Hepatocyte (in vitro differentiated cells): ENCODE measurements at regions not wholly inside any gene's neighbourhood (a gene's known extent, or its start where the extent isn't known, plus 50 kb on each side); places are given as distances from the start of the nearest gene placed in this dataset.

Experiments used
- DNase-seq: peaks from one replicate; pipeline ENCODE4 v3.0.0-alpha.2; 2016; ENCODE audit warnings: low spot score
- H2AFZ ChIP-seq: fragments of 200-600 bp; sonication (generic); 2 replicates; pipeline ENCODE4 v1.6.0; 2016; ENCODE audit warnings: antibody characterized with exemption, mild to moderate bottlenecking
- H3K27ac ChIP-seq: fragments of 200-600 bp; sonication (generic); 2 replicates; pipeline ENCODE4 v1.5.1; 2016; ENCODE audit warnings: mild to moderate bottlenecking
- H3K27me3 ChIP-seq: fragments of 200-600 bp; sonication (generic); 2 replicates; pipeline ENCODE4 v1.6.1; 2016
- H3K36me3 ChIP-seq: fragments of 200-600 bp; sonication (generic); replicated peaks from 2 replicates; pipeline ENCODE4 v1.5.1; 2016; ENCODE audit warnings: low read depth; ENCODE audit not compliant: insufficient read depth
- H3K4me1 ChIP-seq: fragments of 200-600 bp; sonication (generic); 2 replicates; pipeline ENCODE4 v1.5.1; 2016; ENCODE audit warnings: mild to moderate bottlenecking, moderate library complexity; ENCODE audit not compliant: insufficient read depth
- H3K4me2 ChIP-seq: fragments of 200-600 bp; sonication (generic); 2 replicates; pipeline ENCODE4 v1.6.0; 2016
- H3K4me3 ChIP-seq: fragments of 200-600 bp; sonication (generic); 2 replicates; pipeline ENCODE4 v1.5.1; 2016; ENCODE audit warnings: mild to moderate bottlenecking
- H3K79me2 ChIP-seq: fragments of 200-600 bp; sonication (generic); 2 replicates; pipeline ENCODE4 v1.6.0; 2017; ENCODE audit warnings: mild to moderate bottlenecking
- H3K9me2 ChIP-seq: fragments of 200-600 bp; sonication (generic); replicated peaks from 2 replicates; pipeline ENCODE4 v1.6.0; 2017; ENCODE audit warnings: mild to moderate bottlenecking; ENCODE audit not compliant: insufficient read depth
- H3K9me3 ChIP-seq: fragments of 200-600 bp; sonication (generic); 2 replicates; pipeline ENCODE4 v1.5.1; 2016; ENCODE audit warnings: low read depth, mild to moderate bottlenecking
- H4K20me1 ChIP-seq: fragments of 200-600 bp; sonication (generic); 2 replicates; pipeline ENCODE4 v1.6.0; 2016; ENCODE audit warnings: mild to moderate bottlenecking; ENCODE audit not compliant: insufficient read depth, poor library complexity, severe bottlenecking
- CTCF ChIP-seq: fragments of 200-600 bp; sonication (generic); IDR thresholded peaks from 2 replicates; pipeline ENCODE4 v1.5.1; 2016; ENCODE audit warnings: antibody characterized with exemption, mild to moderate bottlenecking; ENCODE audit not compliant: poor library complexity
- EZH2 ChIP-seq: fragments of 200-600 bp; sonication (generic); IDR thresholded peaks from 2 replicates; pipeline ENCODE4 v1.6.1; 2016; ENCODE audit warnings: antibody characterized with exemption, mild to moderate bottlenecking, borderline replicate concordance
- EZH2phosphoT487 ChIP-seq: fragments of 200-600 bp; sonication (generic); IDR thresholded peaks from one replicate; pipeline ENCODE4 v1.6.1; 2018; ENCODE audit warnings: antibody characterized with exemption, mild to moderate bottlenecking, low read depth, moderate library complexity; ENCODE audit not compliant: unreplicated experiment, severe bottlenecking
- WGBS: methylation state at CpG from one replicate; pipeline ENCODE4 v1.1.6; 2016; ENCODE audit warnings: low lambda C conversion rate; ENCODE audit errors: missing lambda C conversion rate; 5-methylcytosine and 5-hydroxymethylcytosine counted together

DNA sequence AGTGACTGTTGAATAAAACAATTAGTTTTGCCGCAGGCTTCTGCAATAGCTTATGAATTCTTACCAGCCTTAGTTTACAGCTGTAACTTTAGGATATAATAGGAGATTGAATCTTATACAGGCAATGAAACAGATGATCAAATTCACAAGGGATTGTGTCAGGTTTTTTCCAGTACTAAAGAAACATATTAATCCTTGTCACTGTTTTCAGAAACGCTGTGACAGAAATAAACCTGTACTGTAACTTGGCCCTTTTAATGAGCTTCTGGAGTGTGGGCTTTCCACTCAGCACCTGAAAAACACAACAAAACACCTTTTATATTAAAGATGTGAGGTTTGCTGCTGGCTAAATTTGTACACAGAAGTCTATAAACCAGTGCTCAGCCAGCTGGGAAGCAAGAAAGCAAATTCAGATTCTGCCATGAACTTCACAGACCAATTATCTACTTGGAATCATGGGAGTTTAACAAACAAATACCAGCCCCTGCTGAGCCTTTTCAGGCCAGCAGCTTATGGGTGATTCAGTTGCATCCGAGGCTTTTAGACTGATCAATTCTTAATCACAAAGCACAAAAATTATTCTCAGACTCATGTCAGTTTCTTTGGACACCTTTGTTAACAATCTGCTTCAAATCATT lies 109.5 kb downstream of the FOXG1 start:
- TF ChIP-seq EZH2: no peak
- TF ChIP-seq CTCF: no peak
- no peak for TF ChIP-seq EZH2phosphoT487
- H4K20me1 ChIP-seq: no peaks in the 10 kb centered on the region
- H3K9me2 ChIP-seq: no peaks in the 10 kb centered on the region
- H3K36me3 ChIP-seq: no peaks in the 10 kb centered on the region
- DNase-seq: no peak
- H3K27me3 ChIP-seq: no peaks in the 10 kb centered on the region
- H3K4me2 ChIP-seq: no peak overlapping the region
- H3K4me3 ChIP-seq: no peak overlapping the region
- H3K9me3 ChIP-seq: no peaks in the 10 kb centered on the region
- 55% methylated on average over 3 of the region's 3 CpGs for WGBS
- no peaks in the 10 kb centered on the region for H3K4me1 ChIP-seq
- H3K27ac ChIP-seq: no peak overlapping the region
- H3K79me2 ChIP-seq: no peaks in the 10 kb centered on the region
- no peak overlapping the region for H2AFZ ChIP-seq

- no peak for DNase-seq
- no peak overlapping the region for H3K27ac ChIP-seq
- no peak for TF ChIP-seq EZH2phosphoT487
- no peak for TF ChIP-seq EZH2
- TF ChIP-seq CTCF: no peak
- no peaks in the 10 kb centered on the region for H3K4me1 ChIP-seq
- no peaks in the 10 kb centered on the region for H3K27me3 ChIP-seq
- no peak overlapping the region for H3K4me2 ChIP-seq
- H3K9me3 ChIP-seq: no peaks in the 10 kb centered on the region
- H3K9me2 ChIP-seq: no peaks in the 10 kb centered on the region
- 69% methylated on average over 4 of the region's 4 CpGs for WGBS
- H3K36me3 ChIP-seq: no peaks in the 10 kb centered on the region
- H2AFZ ChIP-seq: no peak overlapping the region
- H3K79me2 ChIP-seq: no peaks in the 10 kb centered on the region
- H4K20me1 ChIP-seq: no peaks in the 10 kb centered on the region
- H3K4me3 ChIP-seq: no peak overlapping the region
These were observed 110.0 kb downstream of the FOXG1 start for GRCh38 chr14:28876572-28876945.

GRCh38 chr14:28877923-28878322 lies 111.3 kb downstream of the FOXG1 start:
- Histone ChIP-seq H3K4me2 (no peak overlapping the region), H3K27ac (no peak overlapping the region), H3K4me1 (no peaks in the 10 kb centered on the region), H3K36me3 (no peaks in the 10 kb centered on the region), H3K27me3 (no peaks in the 10 kb centered on the region), H2AFZ (no peak overlapping the region), H3K79me2 (no peaks in the 10 kb centered on the region), H3K9me3 (no peaks in the 10 kb centered on the region), H3K9me2 (no peaks in the 10 kb centered on the region), H3K4me3 (no peak overlapping the region), H4K20me1 (no peaks in the 10 kb centered on the region)
- no peak for DNase-seq
- TF ChIP-seq CTCF: no peak
- TF ChIP-seq EZH2phosphoT487: no peak
- no peak for TF ChIP-seq EZH2

DNA sequence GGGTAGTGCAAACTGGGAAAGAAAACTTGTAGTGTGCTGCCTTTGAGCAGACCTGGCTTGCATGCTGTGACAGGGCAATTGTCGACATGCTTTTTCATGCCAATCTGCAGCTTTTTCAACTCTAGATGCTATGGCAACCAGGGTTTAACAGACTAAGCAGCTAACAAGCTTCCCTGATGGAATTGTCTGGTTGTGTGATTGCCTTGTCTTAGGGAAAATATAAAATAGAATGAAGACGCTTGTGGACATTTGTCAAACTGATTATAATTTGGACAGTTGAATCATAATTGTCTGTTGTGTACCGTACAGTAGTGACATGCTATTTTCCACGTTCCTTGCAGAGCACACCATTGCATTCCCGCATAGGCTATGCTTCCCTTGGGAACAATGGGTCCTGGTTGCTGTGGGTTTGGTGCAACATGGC lies 113.0 kb downstream of the FOXG1 start:
- no peak for DNase-seq

More for the DNA sequence above, 113.0 kb downstream of the FOXG1 start:
- Histone ChIP-seq H3K27me3 (no peaks in the 10 kb centered on the region), H3K36me3 (no peaks in the 10 kb centered on the region), H2AFZ (no peak overlapping the region), H3K79me2 (no peaks in the 10 kb centered on the region), H3K9me2 (no peaks in the 10 kb centered on the region), H3K9me3 (no peaks in the 10 kb centered on the region), H3K4me2 (no peak overlapping the region), H4K20me1 (no peaks in the 10 kb centered on the region), H3K27ac (no peak overlapping the region), H3K4me1 (no peaks in the 10 kb centered on the region), H3K4me3 (no peak overlapping the region)
- WGBS: 77% methylated on average over 5 of the region's 5 CpGs
- no peak for TF ChIP-seq CTCF
- TF ChIP-seq EZH2: no peak
- no peak for TF ChIP-seq EZH2phosphoT487
